Parathyroid adenoma (tissue), 2 donors: ENCODE measurements at regions not wholly inside any gene's neighbourhood (a gene's known extent, or its start where the extent isn't known, plus 50 kb on each side); places are given as distances from the start of the nearest gene placed in this dataset.

Experiments used
- H2AFZ ChIP-seq: fragments of 300-600 bp; sonication (generic); one replicate; pipeline ENCODE4 v1.7.0; 2017; ENCODE audit warnings: antibody characterized with exemption, mild to moderate bottlenecking
- H3K27ac ChIP-seq: fragments of 300-600 bp; sonication (generic); one replicate; pipeline ENCODE4 v1.7.0; 2017
- H3K27me3 ChIP-seq: fragments of 300-600 bp; sonication (generic); one replicate; pipeline ENCODE4 v1.7.0; 2017; ENCODE audit warnings: low read length; ENCODE audit not compliant: control insufficient read depth, insufficient read depth
- H3K36me3 ChIP-seq: fragments of 300-600 bp; sonication (generic); one replicate; pipeline ENCODE4 v1.7.0; 2017; ENCODE audit warnings: low read length; ENCODE audit not compliant: control insufficient read depth, insufficient read depth
- H3K4me1 ChIP-seq: fragments of 300-600 bp; sonication (generic); one replicate; pipeline ENCODE4 v1.7.0; 2017; ENCODE audit warnings: control low read depth
- H3K4me2 ChIP-seq: fragments of 300-600 bp; sonication (generic); one replicate; pipeline ENCODE4 v1.7.0; 2017; ENCODE audit warnings: low read length
- H3K4me3 ChIP-seq: fragments of 300-600 bp; sonication (generic); one replicate; pipeline ENCODE4 v1.7.0; 2017; ENCODE audit warnings: low read depth, low read length
- H3K79me2 ChIP-seq: fragments of 300-600 bp; sonication (generic); one replicate; pipeline ENCODE4 v1.7.0; 2017; ENCODE audit warnings: control low read depth
- H3K9ac ChIP-seq: fragments of 300-600 bp; sonication (generic); one replicate; pipeline ENCODE4 v1.7.0; 2017; ENCODE audit warnings: mild to moderate bottlenecking
- H3K9me3 ChIP-seq: fragments of 300-600 bp; sonication (generic); one replicate; pipeline ENCODE4 v1.7.0; 2017; ENCODE audit warnings: low read length; ENCODE audit not compliant: control insufficient read depth
- CTCF ChIP-seq: fragments of 300-600 bp; sonication (generic); IDR thresholded peaks from one replicate; pipeline ENCODE4 v1.7.0; 2017; ENCODE audit warnings: antibody characterized with exemption, mild to moderate bottlenecking
- donor health status: primary hyperparathyroidism.

GRCh38 chr6:43852350-43852864 is 82.4 kb downstream of the VEGFA start:
- H3K27me3 ChIP-seq: no peaks in the 10 kb centered on the region
- no peaks in the 10 kb centered on the region for H3K36me3 ChIP-seq
- H3K9ac ChIP-seq: no peak overlapping the region
- H3K4me2 ChIP-seq: no peak overlapping the region
- H3K4me1 ChIP-seq: peaks cover 24% of the 10 kb centered on the region
- H3K9me3 ChIP-seq: no peaks in the 10 kb centered on the region
- TF ChIP-seq CTCF: no peak
- H3K27ac ChIP-seq: no peak overlapping the region
- H3K4me3 ChIP-seq: no peak overlapping the region
- no peaks in the 10 kb centered on the region for H3K79me2 ChIP-seq
- H2AFZ ChIP-seq: no peak overlapping the region

- no peak overlapping the region for H3K9ac ChIP-seq
- no peak overlapping the region for H3K27ac ChIP-seq
- H3K9me3 ChIP-seq: no peaks in the 10 kb centered on the region
- H3K79me2 ChIP-seq: no peaks in the 10 kb centered on the region
- peaks cover 26% of the 10 kb centered on the region for H3K4me1 ChIP-seq
- H3K27me3 ChIP-seq: no peaks in the 10 kb centered on the region
- H3K36me3 ChIP-seq: no peaks in the 10 kb centered on the region
- H3K4me2 ChIP-seq: no peak overlapping the region
- no peak overlapping the region for H3K4me3 ChIP-seq
- H2AFZ ChIP-seq: no peak overlapping the region
- TF ChIP-seq CTCF: no peak
These were observed 81.3 kb downstream of the VEGFA start for GRCh38 chr6:43851204-43851865.

GRCh38 chr6:43850314-43851203 is 80.5 kb downstream of the VEGFA start:
- Histone ChIP-seq H3K27me3 (no peaks in the 10 kb centered on the region), H3K4me1 (peaks cover 26% of the 10 kb centered on the region), H3K9ac (no peak overlapping the region), H3K4me2 (peak overlapping the region; percentile 2), H3K36me3 (no peaks in the 10 kb centered on the region), H3K27ac (no peak overlapping the region), H3K4me3 (no peak overlapping the region), H3K9me3 (no peaks in the 10 kb centered on the region), H3K79me2 (no peaks in the 10 kb centered on the region), H2AFZ (peak overlapping the region; percentile 44)
- TF ChIP-seq CTCF: no peak

- Histone ChIP-seq H3K4me3 (no peak overlapping the region), H3K9ac (no peak overlapping the region), H2AFZ (peak overlapping the region; percentile 44), H3K4me2 (peak overlapping the region; percentile 2), H3K27ac (no peak overlapping the region), H3K36me3 (no peaks in the 10 kb centered on the region), H3K79me2 (no peaks in the 10 kb centered on the region), H3K9me3 (no peaks in the 10 kb centered on the region), H3K4me1 (peaks cover 26% of the 10 kb centered on the region), H3K27me3 (no peaks in the 10 kb centered on the region)
- TF ChIP-seq CTCF: no peak
These were observed 79.8 kb downstream of the VEGFA start for GRCh38 chr6:43849844-43850243.
